ENCODE measurements at regions not wholly inside any gene's neighbourhood (a gene's known extent, or its start where the extent isn't known, plus 50 kb on each side); places are given as distances from the start of the nearest gene placed in this dataset.

- TF ChIP-seq CTCF (IDR thresholded peaks at IDR 0.05) = no peak
- no peak for TF ChIP-seq SIN3A (IDR thresholded peaks at IDR 0.05; ENCODE audit: borderline replicate concordance, insufficient read depth, low read depth, low read length)
- TF ChIP-seq REST (IDR thresholded peaks at IDR 0.05; ENCODE audit: insufficient read depth in 1 of 2, low read depth in 2 of 2, low read length in 1 of 2) = no peak
- TF ChIP-seq POLR2AphosphoS5 (IDR thresholded peaks at IDR 0.05; ENCODE audit: low read depth, low read length) = no peak
Observed at GRCh38 chr6:84927551-84927950, 163.2 kb upstream of the TBX18 start.
